ENCODE measurements at regions not wholly inside any gene's neighbourhood (a gene's known extent, or its start where the extent isn't known, plus 50 kb on each side); places are given as distances from the start of the nearest gene placed in this dataset.

- H3K4me3 ChIP-seq (ENCODE audit: low read length): no peak overlapping the region
- no peak for TF ChIP-seq CTCF (conservative IDR thresholded peaks at IDR 0.05; ENCODE audit: low read depth, low read length)
- DNase-seq (ENCODE audit: low read depth): no peak
Observed at GRCh38 chr3:132230156-132231000, 86.8 kb upstream of the ACP3 start.

DNA sequence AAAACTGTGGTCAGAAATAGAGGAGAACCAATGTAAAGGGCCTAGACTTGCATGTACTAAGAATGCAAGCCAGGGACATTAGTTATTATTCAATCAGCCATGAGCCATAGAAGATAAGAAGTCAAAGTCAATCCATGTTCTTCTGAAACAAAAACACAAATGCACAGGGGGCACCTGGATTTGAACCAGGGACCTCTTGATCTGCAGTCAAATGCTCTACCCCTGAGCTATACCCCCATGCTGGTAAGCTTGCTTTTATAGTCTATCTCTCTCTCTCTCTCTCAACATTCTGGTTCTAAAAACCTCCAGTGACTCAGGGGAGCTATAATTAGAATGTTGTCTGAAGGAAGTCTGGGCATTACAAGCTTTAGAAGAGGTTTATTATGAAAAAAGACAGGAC, 85.6 kb upstream of the ACP3 start:
- H3K4me3 ChIP-seq (ENCODE audit: low read length): no peak overlapping the region
- TF ChIP-seq CTCF (conservative IDR thresholded peaks at IDR 0.05; ENCODE audit: low read depth, low read length): no peak
- DNase-seq (ENCODE audit: low read depth): no peak

DNA sequence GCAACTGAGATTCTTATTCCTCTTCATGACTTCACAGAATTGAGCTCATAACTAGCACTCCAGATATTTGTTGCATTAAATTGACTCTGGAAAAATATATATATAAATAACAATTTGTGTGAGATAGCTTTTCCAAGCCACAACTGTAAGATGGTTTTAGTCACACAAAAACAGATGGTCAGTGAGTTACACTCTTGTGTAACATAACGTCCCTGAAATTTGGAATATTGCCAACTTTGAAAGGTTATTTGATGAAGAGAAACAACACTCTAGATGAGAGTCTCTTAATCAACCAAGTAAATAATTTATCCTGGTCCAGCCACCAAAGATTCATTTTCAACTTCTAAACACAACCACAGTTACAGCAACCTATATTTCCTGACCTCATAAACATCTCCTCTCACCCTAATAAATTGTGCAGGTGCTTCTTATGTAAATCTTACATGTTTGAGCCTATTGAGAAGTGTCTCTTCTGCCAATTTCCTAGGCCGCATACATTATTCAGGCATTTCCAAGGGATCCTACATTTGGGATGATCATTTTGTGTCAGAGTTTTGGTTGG, 84.9 kb upstream of the ACP3 start:
- no peak for TF ChIP-seq CTCF (conservative IDR thresholded peaks at IDR 0.05; ENCODE audit: low read depth, low read length)
- DNase-seq (ENCODE audit: low read depth): no peak
- H3K4me3 ChIP-seq (ENCODE audit: low read length): no peak overlapping the region

- no peak for TF ChIP-seq CTCF (conservative IDR thresholded peaks at IDR 0.05; ENCODE audit: low read depth, low read length)
- H3K4me3 ChIP-seq (ENCODE audit: low read length): no peak overlapping the region
Observed at GRCh38 chr3:132236701-132237651, 80.2 kb upstream of the ACP3 start.

GRCh38 chr3:132237652-132238032, 79.6 kb upstream of the ACP3 start:
- no peak for TF ChIP-seq CTCF (conservative IDR thresholded peaks at IDR 0.05; ENCODE audit: low read depth, low read length)
- DNase-seq (ENCODE audit: low read depth): no peak
- H3K4me3 ChIP-seq (ENCODE audit: low read length): no peak overlapping the region

More at GRCh38 chr3:132236701-132237651, 80.2 kb upstream of the ACP3 start:
- no peak for DNase-seq (ENCODE audit: low read depth)

DNA sequence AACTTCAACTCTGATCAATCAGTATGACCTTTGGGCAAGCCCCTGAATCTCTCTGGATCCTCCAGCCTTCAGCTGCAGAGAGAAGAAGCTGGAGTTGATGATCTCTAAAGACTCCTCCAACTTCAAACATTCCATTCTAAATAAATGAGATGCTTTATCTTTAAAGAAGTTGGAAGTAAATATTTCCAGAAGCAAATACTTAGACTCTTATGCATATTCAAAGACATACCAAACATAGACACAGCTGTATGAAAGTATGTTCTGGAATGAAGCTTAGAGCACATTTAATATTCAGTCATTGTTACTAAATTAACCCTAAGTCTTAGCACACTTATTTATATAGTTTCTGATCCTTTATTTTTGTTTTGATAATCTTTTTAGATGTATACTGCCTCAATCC, 77.6 kb upstream of the ACP3 start:
- TF ChIP-seq CTCF (conservative IDR thresholded peaks at IDR 0.05; ENCODE audit: low read depth, low read length): no peak
- DNase-seq (ENCODE audit: low read depth): no peak
- H3K4me3 ChIP-seq (ENCODE audit: low read length): no peak overlapping the region

Data from retinal pigment epithelial cell (primary cell).